Osteocyte (in vitro differentiated cells): ENCODE measurements at regions not wholly inside any gene's neighbourhood (a gene's known extent, or its start where the extent isn't known, plus 50 kb on each side); places are given as distances from the start of the nearest gene placed in this dataset.

Experiments used
- DNase-seq: peaks from one replicate; pipeline ENCODE4 v3.0.0; 2021; ENCODE audit warnings: mixed read lengths; ENCODE audit not compliant: unreplicated experiment; ENCODE audit errors: extremely low spot score
- H3K27ac Mint-ChIP-seq: one replicate; pipeline ENCODE4 v1.8.0; 2021; ENCODE audit warnings: mild to moderate bottlenecking, mixed read lengths; ENCODE audit not compliant: unreplicated experiment
- H3K27me3 Mint-ChIP-seq: one replicate; pipeline ENCODE4 v1.8.0; 2021; ENCODE audit warnings: mixed read lengths; ENCODE audit not compliant: unreplicated experiment
- H3K36me3 Mint-ChIP-seq: one replicate; pipeline ENCODE4 v1.8.0; 2021; ENCODE audit warnings: mixed read lengths; ENCODE audit not compliant: unreplicated experiment
- H3K4me1 Mint-ChIP-seq: one replicate; pipeline ENCODE4 v1.8.0; 2021; ENCODE audit warnings: mixed read lengths; ENCODE audit not compliant: unreplicated experiment
- H3K4me3 Mint-ChIP-seq: one replicate; pipeline ENCODE4 v1.8.0; 2021; ENCODE audit warnings: mild to moderate bottlenecking, moderate library complexity, mixed read lengths; ENCODE audit not compliant: unreplicated experiment
- H3K9me3 Mint-ChIP-seq: one replicate; pipeline ENCODE4 v1.8.0; 2021; ENCODE audit warnings: mixed read lengths; ENCODE audit not compliant: unreplicated experiment
- CTCF ChIP-seq: fragments of 200-600 bp; sonication (generic); IDR thresholded peaks from 2 replicates; pipeline ENCODE4 v1.5.0; 2021; ENCODE audit warnings: antibody characterized with exemption, mild to moderate bottlenecking, moderate library complexity

- Mint-ChIP-seq H3K36me3 (no peaks in the 10 kb centered on the region), H3K4me3 (no peak overlapping the region), H3K27me3 (no peaks in the 10 kb centered on the region), H3K9me3 (peaks cover 15% of the 10 kb centered on the region), H3K4me1 (peaks cover 18% of the 10 kb centered on the region), H3K27ac (no peak overlapping the region)
- no peak for TF ChIP-seq CTCF
- no peak for DNase-seq
These were observed 121.6 kb downstream of the CYSLTR2 start for GRCh38 chr13:48775285-48775684.

GRCh38 chr13:48775804-48776203 is 122.1 kb downstream of the CYSLTR2 start:
- Mint-ChIP-seq H3K4me3 (no peak overlapping the region), H3K27ac (no peak overlapping the region), H3K4me1 (peaks cover 18% of the 10 kb centered on the region), H3K36me3 (no peaks in the 10 kb centered on the region), H3K27me3 (no peaks in the 10 kb centered on the region), H3K9me3 (peaks cover 20% of the 10 kb centered on the region)
- DNase-seq = no peak
- TF ChIP-seq CTCF = no peak

GRCh38 chr13:48776401-48776800 is 122.7 kb downstream of the CYSLTR2 start:
- no peak overlapping the region for H3K4me3 Mint-ChIP-seq

GRCh38 chr13:48778610-48779009 is 124.9 kb downstream of the CYSLTR2 start:
- Mint-ChIP-seq H3K27me3 (no peaks in the 10 kb centered on the region), H3K9me3 (peaks cover 24% of the 10 kb centered on the region), H3K4me3 (no peak overlapping the region), H3K27ac (no peak overlapping the region), H3K36me3 (no peaks in the 10 kb centered on the region), H3K4me1 (peaks cover 20% of the 10 kb centered on the region)
- TF ChIP-seq CTCF = no peak
- DNase-seq = no peak

More at GRCh38 chr13:48776401-48776800, 122.7 kb downstream of the CYSLTR2 start:
- no peak for TF ChIP-seq CTCF
- peaks cover 18% of the 10 kb centered on the region for H3K4me1 Mint-ChIP-seq
- H3K27ac Mint-ChIP-seq = no peak overlapping the region
- peaks cover 24% of the 10 kb centered on the region for H3K9me3 Mint-ChIP-seq
- no peak for DNase-seq
- H3K36me3 Mint-ChIP-seq = no peaks in the 10 kb centered on the region
- H3K27me3 Mint-ChIP-seq = no peaks in the 10 kb centered on the region

GRCh38 chr13:48780713-48781341 is 127.1 kb downstream of the CYSLTR2 start:
- TF ChIP-seq CTCF = no peak
- Mint-ChIP-seq H3K4me3 (no peak overlapping the region), H3K9me3 (peaks cover 24% of the 10 kb centered on the region), H3K4me1 (peaks cover 15% of the 10 kb centered on the region), H3K27ac (no peak overlapping the region), H3K27me3 (no peaks in the 10 kb centered on the region), H3K36me3 (no peaks in the 10 kb centered on the region)
- DNase-seq = no peak
